Muscle of leg (tissue), 3 donors: ENCODE measurements at regions not wholly inside any gene's neighbourhood (a gene's known extent, or its start where the extent isn't known, plus 50 kb on each side); places are given as distances from the start of the nearest gene placed in this dataset.
"Not testable (repeated sequence)": the region's sequence is repeated elsewhere in the genome, so short reads cannot be mapped to it uniquely, and the experiment has no call there.

Experiments used
- DNase-seq: peaks from one replicate; pipeline ENCODE4 v3.0.0; 2013
- H3K27ac ChIP-seq: one replicate; pipeline ENCODE4 v1.5.1; 2013; ENCODE audit warnings: mild to moderate bottlenecking, low read length, control low read depth
- H3K27me3 ChIP-seq: one replicate; pipeline ENCODE4 v1.6.1; 2013; ENCODE audit warnings: low read length; ENCODE audit not compliant: control insufficient read depth, insufficient read depth
- H3K36me3 ChIP-seq: one replicate; pipeline ENCODE4 v1.6.1; 2013; ENCODE audit warnings: low read length; ENCODE audit not compliant: control insufficient read depth, insufficient read depth
- H3K4me1 ChIP-seq: one replicate; pipeline ENCODE4 v1.6.1; 2013; ENCODE audit warnings: low read length; ENCODE audit not compliant: control insufficient read depth, insufficient read depth
- H3K4me3 ChIP-seq: one replicate; pipeline ENCODE4 v1.5.1; 2013; ENCODE audit warnings: low read length, control low read depth
- H3K9me3 ChIP-seq: replicated peaks from 2 replicates; pipeline ENCODE4 v1.6.1; 2013; ENCODE audit warnings: low read depth, low read length; ENCODE audit not compliant: control insufficient read depth
- WGBS: methylation state at CpG from one replicate; pipeline ENCODE4 v1.1.5; 2013; ENCODE audit warnings: missing lambda C conversion rate; ENCODE audit not compliant: insufficient coverage; 5-methylcytosine and 5-hydroxymethylcytosine counted together

DNA sequence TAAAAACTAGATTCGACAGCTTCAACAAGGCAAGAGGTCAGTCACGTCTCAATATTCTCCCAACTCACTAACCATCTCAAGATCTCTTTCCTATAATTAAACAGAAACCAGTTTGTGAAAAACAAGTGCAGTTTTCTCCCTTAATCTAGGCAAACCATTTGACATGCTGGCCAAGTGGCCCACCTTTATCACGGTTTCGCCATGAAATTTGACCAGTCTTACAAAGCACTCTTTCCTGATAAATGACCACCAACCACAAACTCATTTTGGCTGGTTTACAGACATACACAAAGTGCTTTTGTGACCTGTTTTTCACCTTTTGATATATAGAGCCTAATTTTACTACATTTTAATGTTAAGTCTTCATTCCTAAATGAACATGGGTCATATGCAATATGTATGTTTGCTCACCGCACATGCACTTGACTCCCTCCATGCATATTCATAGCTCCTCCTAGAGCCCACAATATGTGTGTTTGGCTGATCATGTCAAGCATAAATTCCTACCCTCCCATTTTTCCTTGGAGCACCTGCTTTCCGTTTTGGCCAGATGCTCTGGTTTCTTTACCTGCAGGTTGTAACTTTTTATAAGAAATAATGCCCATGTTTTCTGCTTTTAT lies 385.1 kb downstream of the RAD51AP2 start:
- Histone ChIP-seq H3K9me3 (no peaks in the 10 kb centered on the region), H3K36me3 (no peaks in the 10 kb centered on the region), H3K4me1 (no peaks in the 10 kb centered on the region), H3K27ac (no peak overlapping the region), H3K4me3 (no peak overlapping the region), H3K27me3 (no peaks in the 10 kb centered on the region)
- no peak for DNase-seq
- 89% methylated on average over 2 of the region's 6 CpGs for WGBS

DNA sequence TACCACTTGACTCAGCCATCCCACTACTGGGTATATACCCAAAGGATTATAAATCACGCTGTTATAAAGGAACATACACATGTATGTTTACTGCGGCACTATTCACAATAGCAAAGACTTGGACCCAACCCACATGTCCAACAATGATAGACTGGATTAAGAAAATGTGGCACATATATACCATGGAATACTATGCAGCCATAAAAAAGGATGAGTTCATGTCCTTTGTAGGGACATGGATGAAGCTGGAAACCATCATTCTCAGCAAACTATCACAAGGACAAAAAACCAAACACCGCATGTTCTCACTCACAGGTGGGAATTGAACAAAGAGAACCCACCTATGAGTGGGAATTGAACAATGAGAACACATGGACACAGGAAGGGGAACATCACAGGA lies 387.6 kb downstream of the RAD51AP2 start:
- not testable (repeated sequence) for H3K27me3 ChIP-seq, H3K9me3 ChIP-seq

GRCh38 chr2:17125989-17126620 lies 392.1 kb downstream of the RAD51AP2 start:
- WGBS = 83% methylated on average over 3 of the region's 4 CpGs
- DNase-seq = no peak
- H3K27ac ChIP-seq = no peak overlapping the region
- H3K4me1 ChIP-seq = no peaks in the 10 kb centered on the region
- H3K36me3 ChIP-seq = no peaks in the 10 kb centered on the region
- H3K9me3 ChIP-seq = no peaks in the 10 kb centered on the region
- no peak overlapping the region for H3K4me3 ChIP-seq
- H3K27me3 ChIP-seq = no peaks in the 10 kb centered on the region

More for the DNA sequence above, 387.6 kb downstream of the RAD51AP2 start:
- no CpG with 5 or more reads among the region's 3 CpGs for WGBS
- H3K4me1 ChIP-seq, H3K4me3 ChIP-seq, DNase-seq, H3K27ac ChIP-seq, H3K36me3 ChIP-seq: not testable (repeated sequence)

- Histone ChIP-seq H3K4me3 (no peak overlapping the region), H3K27ac (no peak overlapping the region), H3K27me3 (no peaks in the 10 kb centered on the region), H3K4me1 (no peaks in the 10 kb centered on the region), H3K9me3 (no peaks in the 10 kb centered on the region), H3K36me3 (no peaks in the 10 kb centered on the region)
- no CpG with 5 or more reads among the region's 1 CpG for WGBS
- no peak for DNase-seq
Observed at GRCh38 chr2:17124575-17125318, 393.5 kb downstream of the RAD51AP2 start.

DNA sequence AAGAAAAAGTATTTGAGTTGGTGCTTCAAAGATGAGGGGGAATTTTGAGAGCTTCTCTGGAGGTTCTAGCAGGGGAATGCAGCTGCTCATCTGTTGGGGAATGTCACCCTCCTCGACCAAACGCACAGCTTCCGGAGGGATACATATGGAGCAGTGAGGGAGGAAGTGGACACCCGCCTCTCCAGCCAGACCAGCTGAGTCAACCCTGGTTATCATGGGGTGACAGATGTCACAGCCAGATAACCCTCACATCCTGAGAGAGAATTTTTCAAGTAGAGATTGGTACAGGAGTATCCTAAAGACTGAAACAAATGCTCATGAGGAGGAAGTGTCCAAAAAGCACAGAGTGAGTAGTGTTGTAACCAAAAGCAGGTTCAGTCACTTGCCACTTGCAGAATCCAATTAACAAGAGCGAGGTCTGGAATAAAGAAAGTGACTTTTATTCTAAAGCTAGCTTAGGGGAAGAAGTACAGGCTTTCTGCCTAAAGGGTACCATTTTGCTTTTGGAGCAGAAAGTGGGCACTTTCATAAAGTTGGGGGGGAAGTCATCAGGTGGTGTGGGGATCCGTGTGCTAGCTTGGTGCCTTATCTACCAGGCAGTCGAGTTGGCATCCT lies 395.2 kb downstream of the RAD51AP2 start:
- no peaks in the 10 kb centered on the region for H3K9me3 ChIP-seq
- H3K4me1 ChIP-seq = no peaks in the 10 kb centered on the region
- 62% methylated on average over 6 of the region's 7 CpGs for WGBS
- peak; percentile 3 for DNase-seq
- no peaks in the 10 kb centered on the region for H3K36me3 ChIP-seq
- no peak overlapping the region for H3K27ac ChIP-seq
- H3K4me3 ChIP-seq = no peak overlapping the region
- H3K27me3 ChIP-seq = no peaks in the 10 kb centered on the region

GRCh38 chr2:17115466-17115865 lies 402.8 kb downstream of the RAD51AP2 start:
- Histone ChIP-seq H3K4me3 (no peak overlapping the region), H3K36me3 (no peaks in the 10 kb centered on the region), H3K4me1 (no peaks in the 10 kb centered on the region), H3K27ac (no peak overlapping the region), H3K9me3 (no peaks in the 10 kb centered on the region), H3K27me3 (no peaks in the 10 kb centered on the region)
- DNase-seq = no peak
- no CpG with 5 or more reads among the region's 1 CpG for WGBS

DNA sequence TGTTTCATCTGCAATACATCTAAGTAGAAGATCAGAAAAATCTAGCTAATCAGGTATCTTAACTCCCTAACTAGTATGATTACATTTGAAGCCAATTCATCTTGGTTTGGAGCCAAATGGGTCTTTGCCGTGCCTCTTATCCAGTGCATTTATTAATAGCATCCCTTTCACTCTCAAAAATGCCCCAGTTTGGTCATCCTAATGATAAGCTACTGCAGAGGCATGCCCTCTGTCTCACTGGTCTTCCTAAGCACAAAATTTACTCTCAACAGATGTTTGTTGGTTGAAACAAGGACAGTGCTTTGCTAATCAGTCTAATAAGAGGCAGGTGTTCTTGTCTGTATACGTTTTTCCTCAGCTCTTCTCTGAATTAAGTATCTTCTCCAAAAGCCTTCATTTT lies 403.2 kb downstream of the RAD51AP2 start:
- Histone ChIP-seq H3K36me3 (no peaks in the 10 kb centered on the region), H3K27ac (no peak overlapping the region), H3K27me3 (no peaks in the 10 kb centered on the region), H3K9me3 (no peaks in the 10 kb centered on the region), H3K4me1 (no peaks in the 10 kb centered on the region), H3K4me3 (no peak overlapping the region)
- no peak for DNase-seq
- WGBS = 63% methylated on average over 1 of the region's 2 CpGs

DNA sequence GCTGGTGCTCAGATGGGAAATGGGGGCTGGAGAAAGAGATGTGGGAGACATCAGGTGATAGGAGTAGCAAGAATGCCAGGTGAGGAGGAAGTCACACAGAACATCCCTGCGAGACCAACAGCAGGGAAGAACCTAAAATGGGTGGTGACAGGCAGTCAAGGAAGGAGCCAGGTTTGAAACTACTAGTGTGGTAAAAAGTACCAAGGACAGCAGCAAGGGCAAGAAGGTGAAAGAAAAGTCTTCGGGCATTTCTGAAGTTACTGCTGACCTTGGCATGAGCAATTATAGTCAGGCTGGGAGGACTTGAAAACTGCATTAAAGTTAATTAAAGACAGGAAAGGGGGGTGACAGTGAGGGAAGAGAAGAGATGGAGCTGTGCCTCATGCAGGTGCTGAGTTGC lies 410.4 kb downstream of the RAD51AP2 start:
- 52% methylated on average over 2 of the region's 2 CpGs for WGBS
- DNase-seq = no peak
- H3K27ac ChIP-seq = no peak overlapping the region
- H3K36me3 ChIP-seq = no peaks in the 10 kb centered on the region
- no peaks in the 10 kb centered on the region for H3K4me1 ChIP-seq
- H3K9me3 ChIP-seq = no peaks in the 10 kb centered on the region
- no peaks in the 10 kb centered on the region for H3K27me3 ChIP-seq
- H3K4me3 ChIP-seq = no peak overlapping the region

- Histone ChIP-seq H3K9me3 (no peaks in the 10 kb centered on the region), H3K36me3 (no peaks in the 10 kb centered on the region), H3K27ac (no peak overlapping the region), H3K27me3 (no peaks in the 10 kb centered on the region), H3K4me1 (no peaks in the 10 kb centered on the region), H3K4me3 (no peak overlapping the region)
- DNase-seq = no peak
- 14% methylated on average over 1 of the region's 2 CpGs for WGBS
Observed at GRCh38 chr2:17107151-17107550, 411.1 kb downstream of the RAD51AP2 start.

DNA sequence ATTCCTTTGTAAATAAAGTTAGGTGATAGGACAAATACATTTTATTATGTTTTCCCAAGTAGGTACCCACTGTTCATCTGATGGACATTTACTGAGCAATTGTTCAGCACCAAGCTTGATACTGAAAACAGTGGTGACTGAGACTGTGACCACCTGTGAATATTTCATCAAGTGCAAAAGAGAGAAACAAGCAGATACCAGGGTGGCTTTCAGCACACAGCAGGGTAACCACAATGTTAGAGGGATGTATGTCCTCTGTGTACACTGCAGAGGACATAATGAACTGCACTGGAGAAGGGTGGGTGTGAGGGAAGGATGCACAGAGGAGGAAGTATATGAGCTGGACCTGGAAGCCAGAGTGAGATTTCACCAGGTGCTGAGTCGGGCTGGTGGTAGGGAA lies 411.8 kb downstream of the RAD51AP2 start:
- Histone ChIP-seq H3K4me1 (no peaks in the 10 kb centered on the region), H3K9me3 (no peaks in the 10 kb centered on the region), H3K27me3 (no peaks in the 10 kb centered on the region), H3K36me3 (no peaks in the 10 kb centered on the region), H3K27ac (no peak overlapping the region), H3K4me3 (no peak overlapping the region)
- WGBS = 80% methylated on average over 1 of the region's 1 CpG
- no peak for DNase-seq
